Heart left ventricle (tissue), 13 donors: ENCODE measurements at regions not wholly inside any gene's neighbourhood (a gene's known extent, or its start where the extent isn't known, plus 50 kb on each side); places are given as distances from the start of the nearest gene placed in this dataset.

Experiments used
- CTCF ChIP-seq, 12 donors: fragments of 200-600 bp; sonication (generic) in 4 of 12; IDR thresholded peaks; one replicate each; pipeline versions ENCODE4 v1.5.0 to v1.8.0; 2018 to 2022; ENCODE audit warnings: antibody characterized with exemption in 12 of 12, mild to moderate bottlenecking in 5 of 12
- POLR2A ChIP-seq, 2 donors: fragments of 450-650 bp; IDR thresholded peaks; one replicate each; pipeline ENCODE4 v1.6.1; 2017; ENCODE audit warnings: antibody characterized with exemption in 2 of 2, mild to moderate bottlenecking in 2 of 2, moderate library complexity in 2 of 2
- donor health status: ischemic (EF 13 %, LVEDD 7.1; RV severe dilation, severe dysfunction).
- donor health status: DM: no; HTN: yes; CAD: no.
- donor health status: DM: no; HTN: no; CAD: no.
- donor health status: ischemic (EF 25% LVEDD 6.9; RV normal size, moderate dysfunction).
- donor health status: ischemic (EF 25% LVEDD 5.7; RV mildly dilated, moderate dysfunction).
- donor health status: ischemic (EF 35%, LVEDD 5.7; RV mildly dilated, moderate dysfunction).
- donor health status: nonischemic (EF 11% LVEDD 7.7; RV severe dilation, severe dysfunction).
- donor health status: DM: yes; HTN: yes; CAD: no.
- donor health status: PGD.
- donor health status: ischemic (EF 29% LVEDD 5.4; RV normal size, mild dysfunction).
- donor health status: nonischemic (EF 23%, LVEDD 6.1; RV moderate dilation, normal function).

GRCh38 chr21:25424634-25425033 lies 182.6 kb downstream of the MRPL39 start:
- TF ChIP-seq CTCF (IDR thresholded peaks at IDR 0.05) (no peak), POLR2A (IDR thresholded peaks at IDR 0.05) (no peak)
